ENCODE measurements at regions not wholly inside any gene's neighbourhood (a gene's known extent, or its start where the extent isn't known, plus 50 kb on each side); places are given as distances from the start of the nearest gene placed in this dataset.

DNA sequence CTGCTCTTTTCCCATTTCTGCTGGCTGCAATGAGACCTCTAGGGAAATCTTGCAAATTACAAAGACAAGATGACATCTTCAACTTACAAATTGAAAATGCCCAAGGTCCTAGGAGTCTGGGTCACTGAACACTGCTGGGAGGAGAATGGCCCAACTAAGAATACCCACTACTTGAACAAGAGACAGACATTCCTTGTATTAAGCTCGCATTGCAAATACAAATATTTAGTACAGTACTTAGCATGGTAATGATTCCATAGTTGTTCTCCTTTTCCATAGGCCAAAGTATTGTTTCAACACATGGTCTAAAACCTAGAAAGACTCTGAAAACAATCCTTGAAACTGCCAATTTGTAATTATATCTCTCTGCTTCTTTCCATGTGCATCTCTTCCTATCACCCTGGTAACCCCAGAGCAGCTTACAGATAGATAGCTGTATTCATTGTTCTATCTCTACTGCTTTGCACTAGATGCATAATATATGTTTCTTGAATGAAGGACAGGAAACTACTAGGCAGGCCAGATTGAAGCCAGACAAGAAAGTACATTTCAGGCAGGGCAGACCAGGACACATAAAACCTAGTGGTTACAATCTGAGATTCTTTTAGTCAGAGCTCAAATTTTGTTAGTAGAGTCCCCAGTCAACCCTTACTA is 1545.7 kb upstream of the TENM4 start:
- H3K9me3 ChIP-seq = no peaks in the 10 kb centered on the region
- no peak overlapping the region for H3K4me3 ChIP-seq
- no peaks in the 10 kb centered on the region for H3K27me3 ChIP-seq
- no peaks in the 10 kb centered on the region for H3K36me3 ChIP-seq
- no peak for DNase-seq
- no peaks in the 10 kb centered on the region for H3K4me1 ChIP-seq
- no peak overlapping the region for H3K27ac ChIP-seq
- TF ChIP-seq, protein P1, sequence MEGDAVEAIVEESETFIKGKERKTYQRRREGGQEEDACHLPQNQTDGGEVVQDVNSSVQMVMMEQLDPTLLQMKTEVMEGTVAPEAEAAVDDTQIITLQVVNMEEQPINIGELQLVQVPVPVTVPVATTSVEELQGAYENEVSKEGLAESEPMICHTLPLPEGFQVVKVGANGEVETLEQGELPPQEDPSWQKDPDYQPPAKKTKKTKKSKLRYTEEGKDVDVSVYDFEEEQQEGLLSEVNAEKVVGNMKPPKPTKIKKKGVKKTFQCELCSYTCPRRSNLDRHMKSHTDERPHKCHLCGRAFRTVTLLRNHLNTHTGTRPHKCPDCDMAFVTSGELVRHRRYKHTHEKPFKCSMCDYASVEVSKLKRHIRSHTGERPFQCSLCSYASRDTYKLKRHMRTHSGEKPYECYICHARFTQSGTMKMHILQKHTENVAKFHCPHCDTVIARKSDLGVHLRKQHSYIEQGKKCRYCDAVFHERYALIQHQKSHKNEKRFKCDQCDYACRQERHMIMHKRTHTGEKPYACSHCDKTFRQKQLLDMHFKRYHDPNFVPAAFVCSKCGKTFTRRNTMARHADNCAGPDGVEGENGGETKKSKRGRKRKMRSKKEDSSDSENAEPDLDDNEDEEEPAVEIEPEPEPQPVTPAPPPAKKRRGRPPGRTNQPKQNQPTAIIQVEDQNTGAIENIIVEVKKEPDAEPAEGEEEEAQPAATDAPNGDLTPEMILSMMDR (IDR thresholded peaks at IDR 0.05) = no peak
- no peak for TF ChIP-seq POLR2A (IDR thresholded peaks at IDR 0.05)

DNA sequence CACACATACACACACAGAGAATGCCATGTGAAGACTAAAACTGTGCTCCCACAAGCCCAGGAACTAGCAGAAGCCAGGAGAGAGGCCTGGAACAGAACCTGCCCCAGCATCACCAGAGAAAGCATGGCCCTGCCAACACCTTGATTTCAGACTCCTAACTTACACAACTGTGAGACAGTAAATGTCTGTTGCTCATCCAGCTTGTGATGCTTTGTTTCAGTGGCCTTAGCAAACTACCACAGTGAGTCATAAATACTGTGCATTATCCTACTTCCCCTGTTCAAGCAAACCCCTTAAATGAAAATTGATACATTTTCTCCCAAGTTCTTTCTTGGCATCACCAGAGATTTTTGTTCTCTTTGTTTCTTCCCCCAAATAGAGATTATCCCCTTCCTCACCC is 1539.4 kb upstream of the TENM4 start:
- no peak for TF ChIP-seq POLR2A (IDR thresholded peaks at IDR 0.05)
- TF ChIP-seq, protein P1 (IDR thresholded peaks at IDR 0.05) = no peak

DNA sequence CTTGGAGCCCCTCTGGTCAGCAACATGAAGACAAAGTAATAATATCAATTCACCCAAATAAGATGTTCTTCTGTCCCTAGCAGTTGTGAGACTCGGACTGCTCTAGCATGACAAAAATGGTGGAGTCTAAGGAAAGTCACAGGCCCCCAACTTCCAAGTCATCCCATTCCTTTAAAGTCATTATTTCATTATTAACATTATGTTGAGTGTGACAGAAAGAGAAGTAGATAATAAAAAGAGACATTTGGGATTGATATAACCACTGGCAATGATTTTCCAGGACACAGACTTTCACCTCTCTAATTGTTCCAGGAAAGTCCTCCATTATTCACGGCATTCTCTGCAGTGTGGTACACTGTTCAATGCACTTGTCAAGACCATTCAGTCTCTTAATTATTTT is 1533.0 kb upstream of the TENM4 start:
- H3K4me1 ChIP-seq = no peaks in the 10 kb centered on the region
- TF ChIP-seq, protein P1 (IDR thresholded peaks at IDR 0.05) = no peak
- no peak for TF ChIP-seq POLR2A (IDR thresholded peaks at IDR 0.05)
- DNase-seq = no peak
- H3K9me3 ChIP-seq = no peaks in the 10 kb centered on the region
- H3K27me3 ChIP-seq = no peaks in the 10 kb centered on the region
- no peaks in the 10 kb centered on the region for H3K36me3 ChIP-seq
- H3K27ac ChIP-seq = no peak overlapping the region
- H3K4me3 ChIP-seq = no peak overlapping the region

More for the DNA sequence above, 1539.4 kb upstream of the TENM4 start:
- H3K9me3 ChIP-seq = no peaks in the 10 kb centered on the region
- no peak overlapping the region for H3K27ac ChIP-seq
- H3K36me3 ChIP-seq = no peaks in the 10 kb centered on the region
- DNase-seq = no peak
- H3K4me3 ChIP-seq = no peak overlapping the region
- no peaks in the 10 kb centered on the region for H3K27me3 ChIP-seq
- no peaks in the 10 kb centered on the region for H3K4me1 ChIP-seq

DNA sequence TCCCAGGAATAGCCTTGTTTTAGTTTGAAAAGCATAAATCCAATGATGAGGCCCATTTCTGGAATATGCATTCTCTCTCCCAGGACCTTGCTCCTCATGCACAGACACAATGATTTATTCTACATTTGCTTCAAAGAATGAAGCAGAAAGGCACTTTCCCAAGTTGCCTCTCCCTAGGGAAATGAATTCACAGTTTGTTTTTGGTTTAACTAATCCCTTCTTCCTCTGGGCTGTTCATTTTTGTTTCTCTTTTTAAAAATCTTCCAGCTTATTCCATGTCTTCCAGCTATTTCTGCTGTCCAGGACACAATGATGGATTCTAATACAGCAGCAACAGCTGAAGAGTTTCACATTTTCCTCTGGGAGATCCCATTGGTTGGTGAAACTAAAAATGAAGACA is 1529.2 kb upstream of the TENM4 start:
- Histone ChIP-seq H3K27me3 (no peaks in the 10 kb centered on the region), H3K9me3 (no peaks in the 10 kb centered on the region), H3K4me1 (no peaks in the 10 kb centered on the region), H3K36me3 (no peaks in the 10 kb centered on the region), H3K27ac (no peak overlapping the region), H3K4me3 (no peak overlapping the region)
- DNase-seq = no peak
- TF ChIP-seq, protein P1 (IDR thresholded peaks at IDR 0.05) = no peak
- TF ChIP-seq POLR2A (IDR thresholded peaks at IDR 0.05) = no peak

DNA sequence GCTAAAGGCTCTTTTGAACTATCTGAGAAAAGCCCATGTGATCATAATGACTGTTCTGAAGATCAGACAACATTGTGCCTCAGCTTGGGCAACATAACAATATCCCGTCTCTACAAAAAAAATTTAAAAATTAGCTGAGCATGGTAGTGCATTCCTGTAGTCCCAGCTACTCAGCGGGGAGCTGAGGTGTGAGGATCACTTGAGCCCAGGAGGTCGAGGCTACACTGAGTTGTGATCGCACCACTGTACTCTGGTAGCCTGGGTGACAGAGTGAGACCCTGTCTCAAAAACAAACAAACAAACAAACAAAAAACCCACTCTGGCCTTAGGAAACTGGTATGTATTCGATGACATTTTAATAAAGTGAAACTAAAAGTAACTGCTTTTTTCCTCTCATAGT is 1526.8 kb upstream of the TENM4 start:
- Histone ChIP-seq H3K4me3 (no peak overlapping the region), H3K27ac (no peak overlapping the region), H3K9me3 (no peaks in the 10 kb centered on the region), H3K4me1 (no peaks in the 10 kb centered on the region), H3K36me3 (no peaks in the 10 kb centered on the region), H3K27me3 (no peaks in the 10 kb centered on the region)
- no peak for DNase-seq
- TF ChIP-seq, protein P1 (IDR thresholded peaks at IDR 0.05) = no peak
- no peak for TF ChIP-seq POLR2A (IDR thresholded peaks at IDR 0.05)

All from Peyer's patch (tissue), 4 donors.